CD4-positive, alpha-beta T cell treated with Interleukin-10 for 1 hour (primary cell): ENCODE measurements at regions not wholly inside any gene's neighbourhood (a gene's known extent, or its start where the extent isn't known, plus 50 kb on each side); places are given as distances from the start of the nearest gene placed in this dataset.

Experiments
- DNase-seq: peaks from one replicate; pipeline ENCODE4 v3.0.0-alpha.2; 2020

GRCh38 chr13:85742355-85742754, 56.9 kb downstream of the SLITRK6 start:
- no peak for DNase-seq

GRCh38 chr13:85741017-85741416, 58.2 kb downstream of the SLITRK6 start:
- DNase-seq: no peak

- no peak for DNase-seq
Observed at GRCh38 chr13:85738696-85739320, 60.4 kb downstream of the SLITRK6 start.

- DNase-seq: no peak
Observed at GRCh38 chr13:85737952-85738351, 61.3 kb downstream of the SLITRK6 start.

- no peak for DNase-seq
Observed at GRCh38 chr13:85729296-85729695, 69.9 kb downstream of the SLITRK6 start.

- DNase-seq: no peak
Observed at GRCh38 chr13:85728811-85729210, 70.4 kb downstream of the SLITRK6 start.

GRCh38 chr13:85725433-85725832, 73.8 kb downstream of the SLITRK6 start:
- DNase-seq: no peak

GRCh38 chr13:85724546-85725432, 74.4 kb downstream of the SLITRK6 start:
- no peak for DNase-seq

GRCh38 chr13:85719749-85720148, 79.5 kb downstream of the SLITRK6 start:
- no peak for DNase-seq

- no peak for DNase-seq
Observed at GRCh38 chr13:85717921-85718320, 81.3 kb downstream of the SLITRK6 start.

- no peak for DNase-seq
Observed at GRCh38 chr13:85710545-85710944, 88.7 kb downstream of the SLITRK6 start.

- no peak for DNase-seq
Observed at GRCh38 chr13:85709721-85710120, 89.5 kb downstream of the SLITRK6 start.

GRCh38 chr13:85709072-85709471, 90.1 kb downstream of the SLITRK6 start:
- no peak for DNase-seq

GRCh38 chr13:85700906-85701305, 98.3 kb downstream of the SLITRK6 start:
- no peak for DNase-seq

- no peak for DNase-seq
Observed at GRCh38 chr13:85698256-85698655, 101.0 kb downstream of the SLITRK6 start.

GRCh38 chr13:85694992-85695391, 104.2 kb downstream of the SLITRK6 start:
- no peak for DNase-seq

GRCh38 chr13:85693889-85694511, 105.2 kb downstream of the SLITRK6 start:
- no peak for DNase-seq

GRCh38 chr13:85690368-85690767, 108.9 kb downstream of the SLITRK6 start:
- DNase-seq: no peak

GRCh38 chr13:85685436-85685835, 113.8 kb downstream of the SLITRK6 start:
- no peak for DNase-seq

GRCh38 chr13:85675151-85675907, 123.9 kb downstream of the SLITRK6 start:
- no peak for DNase-seq

- DNase-seq: no peak
Observed at GRCh38 chr13:85671336-85671735, 127.9 kb downstream of the SLITRK6 start.

- no peak for DNase-seq
Observed at GRCh38 chr13:85666356-85666755, 132.9 kb downstream of the SLITRK6 start.

- no peak for DNase-seq
Observed at GRCh38 chr13:85665286-85665685, 133.9 kb downstream of the SLITRK6 start.
